ENCODE measurements at regions not wholly inside any gene's neighbourhood (a gene's known extent, or its start where the extent isn't known, plus 50 kb on each side); places are given as distances from the start of the nearest gene placed in this dataset.
"Not testable (repeated sequence)": the region's sequence is repeated elsewhere in the genome, so short reads cannot be mapped to it uniquely, and the experiment has no call there.

DNA sequence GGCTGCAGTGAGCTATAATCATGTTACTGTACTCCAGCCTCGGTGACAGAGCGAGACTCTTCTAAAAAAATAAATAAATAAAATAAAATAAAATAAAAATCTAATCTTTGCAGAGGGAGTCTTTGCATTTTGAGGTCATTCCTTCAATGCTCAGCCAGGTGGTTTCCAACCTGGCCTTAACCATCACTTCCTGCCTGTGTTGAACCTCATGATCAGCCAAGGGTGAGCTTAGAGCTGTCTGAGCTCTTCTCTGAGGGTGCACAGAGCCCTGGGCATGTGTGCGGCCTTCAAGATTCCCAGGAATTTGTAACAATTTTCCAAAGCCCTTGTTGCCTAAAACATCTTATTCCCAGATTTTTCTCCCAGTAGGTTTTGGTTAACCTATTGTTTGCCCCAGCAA lies 94.3 kb downstream of the KCNJ12 start:
- not testable (repeated sequence) for DNase-seq (ENCODE audit: low spot score)

DNA sequence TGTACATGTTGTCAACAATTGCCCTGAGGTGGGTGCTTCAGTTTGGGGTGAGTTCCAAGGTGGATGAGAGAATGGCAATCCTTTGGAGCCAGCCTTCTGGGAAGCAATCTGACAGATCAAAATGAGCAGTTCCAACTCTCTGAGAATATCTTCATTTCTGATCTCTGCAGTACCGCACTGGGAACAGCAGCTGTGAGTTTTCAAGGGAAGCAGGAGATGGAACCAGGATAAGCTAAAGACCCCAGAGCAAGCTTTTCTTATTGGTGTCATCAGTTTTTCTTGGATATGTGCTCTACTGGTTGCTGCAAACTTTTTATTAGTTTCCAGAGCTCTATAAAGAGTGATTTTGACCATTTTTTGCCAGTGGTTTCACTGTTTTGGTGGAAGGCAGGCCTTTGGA lies 94.7 kb downstream of the KCNJ12 start:
- no peak for DNase-seq (ENCODE audit: low spot score)

- DNase-seq (ENCODE audit: low spot score), result no peak
Measured at GRCh38 chr17:21474815-21475214, 98.7 kb downstream of the KCNJ12 start.

- no peak for DNase-seq (ENCODE audit: low spot score)
Measured at GRCh38 chr17:21475571-21475970, 99.4 kb downstream of the KCNJ12 start.

- DNase-seq (ENCODE audit: low spot score), result no peak
Measured at GRCh38 chr17:21476867-21477266, 100.7 kb downstream of the KCNJ12 start.

DNA sequence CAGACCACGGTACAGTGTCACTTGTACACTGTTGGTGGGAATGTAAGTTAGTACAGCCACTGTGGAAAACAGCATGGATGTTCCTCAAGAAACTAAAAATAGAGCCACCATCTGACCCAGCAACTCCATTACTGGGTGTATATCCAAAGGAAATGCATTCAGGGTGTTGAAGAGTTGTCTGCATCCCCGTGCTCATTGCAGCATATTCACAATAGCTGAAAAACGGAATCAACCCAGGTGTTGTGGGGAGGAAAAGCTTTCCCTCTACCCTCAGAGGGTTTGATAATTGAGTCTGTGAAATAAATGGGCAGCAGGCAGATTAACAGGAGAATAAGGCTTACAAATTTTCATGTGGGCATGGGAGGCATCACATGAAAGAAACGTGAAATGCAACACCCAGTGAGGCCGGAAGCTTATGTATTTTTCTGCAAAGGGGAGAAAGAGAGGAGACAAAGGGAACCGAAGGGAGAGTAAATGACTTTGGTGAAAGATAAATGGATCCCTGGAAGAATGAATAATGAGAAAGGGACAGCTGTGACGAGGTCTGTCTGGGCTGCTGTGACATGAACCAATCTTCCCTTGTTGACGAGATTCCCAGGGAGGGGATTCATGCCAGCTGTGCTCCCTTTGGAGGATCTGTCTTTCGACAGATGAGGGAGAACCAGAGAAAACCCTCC lies 106.2 kb downstream of the KCNJ12 start:
- DNase-seq (ENCODE audit: low spot score), result no peak

DNA sequence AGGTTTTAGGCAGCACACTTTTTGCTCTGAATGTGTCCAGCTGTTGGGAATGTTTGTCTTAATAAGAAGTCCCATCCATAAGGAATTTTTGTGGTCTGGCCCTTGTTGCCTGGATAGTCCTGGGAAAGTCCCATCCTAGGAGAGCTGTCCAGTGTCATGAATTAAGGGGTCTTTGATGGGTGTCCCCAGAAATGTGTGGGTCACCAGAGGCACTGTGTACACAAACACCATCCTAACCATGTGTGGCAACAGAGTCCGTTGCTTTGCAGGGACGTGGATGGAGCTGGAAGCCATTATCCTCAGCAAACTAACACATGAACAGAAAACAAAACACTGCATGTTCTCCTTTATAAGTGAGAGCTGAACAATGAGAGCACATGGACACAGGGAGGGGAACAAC lies 111.9 kb downstream of the KCNJ12 start:
- not testable (repeated sequence) for DNase-seq (ENCODE audit: low spot score)

- DNase-seq (ENCODE audit: low spot score), result no peak
Measured at GRCh38 chr17:21493993-21494392, 117.8 kb downstream of the KCNJ12 start.

- no peak for DNase-seq (ENCODE audit: low spot score)
Measured at GRCh38 chr17:21495281-21495680, 119.1 kb downstream of the KCNJ12 start.

DNA sequence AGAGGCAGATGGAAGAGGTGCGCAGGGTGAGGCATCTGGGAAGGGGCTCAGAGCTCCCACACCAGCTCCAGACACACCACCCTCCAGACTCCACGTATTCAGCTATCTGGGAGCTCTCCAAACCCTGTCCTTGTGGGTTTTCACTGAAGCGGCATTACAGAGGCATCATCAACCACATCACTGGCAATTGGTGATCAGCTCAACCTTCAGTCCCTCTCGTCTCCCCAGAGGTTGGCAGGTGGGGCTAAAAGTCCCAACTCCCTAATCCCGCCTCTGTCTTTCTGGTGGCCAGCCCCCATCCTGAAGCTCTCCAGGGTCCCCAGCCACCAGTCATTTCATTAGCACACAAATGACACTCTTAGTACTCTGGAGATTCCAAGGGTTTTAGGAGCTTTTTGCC lies 123.9 kb downstream of the KCNJ12 start:
- DNase-seq (ENCODE audit: low spot score), result no peak

GRCh38 chr17:21501927-21502700 lies 126.0 kb downstream of the KCNJ12 start:
- not testable (repeated sequence) for DNase-seq (ENCODE audit: low spot score)

GRCh38 chr17:21505819-21506815 lies 130.0 kb downstream of the KCNJ12 start:
- no peak for DNase-seq (ENCODE audit: low spot score)

DNA sequence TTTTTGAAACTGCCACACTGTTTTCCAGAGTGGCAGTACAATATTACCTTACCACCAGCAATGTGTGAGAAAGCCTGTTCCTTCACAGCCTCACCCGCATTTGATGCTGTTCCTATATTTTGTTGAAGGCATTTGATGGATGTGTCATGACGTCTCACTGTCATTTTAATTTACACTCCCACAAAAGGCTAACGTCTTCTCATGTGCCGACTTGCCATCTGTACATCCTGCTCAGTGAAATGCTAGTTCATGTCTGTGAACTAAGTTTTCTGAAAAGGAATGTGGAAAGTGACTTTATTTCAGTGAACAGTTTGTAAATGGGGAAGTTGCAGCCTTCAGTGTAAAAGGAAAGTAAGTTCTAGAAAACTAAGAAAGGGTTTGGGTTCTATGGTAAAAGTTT lies 131.6 kb downstream of the KCNJ12 start:
- DNase-seq (ENCODE audit: low spot score), result not testable (repeated sequence)

GRCh38 chr17:21508211-21508610 lies 132.1 kb downstream of the KCNJ12 start:
- DNase-seq (ENCODE audit: low spot score), result no peak

- not testable (repeated sequence) for DNase-seq (ENCODE audit: low spot score)
Measured at GRCh38 chr17:21509356-21509755, 133.2 kb downstream of the KCNJ12 start.

GRCh38 chr17:21510686-21511362 lies 134.7 kb downstream of the KCNJ12 start:
- DNase-seq (ENCODE audit: low spot score), result no peak

DNA sequence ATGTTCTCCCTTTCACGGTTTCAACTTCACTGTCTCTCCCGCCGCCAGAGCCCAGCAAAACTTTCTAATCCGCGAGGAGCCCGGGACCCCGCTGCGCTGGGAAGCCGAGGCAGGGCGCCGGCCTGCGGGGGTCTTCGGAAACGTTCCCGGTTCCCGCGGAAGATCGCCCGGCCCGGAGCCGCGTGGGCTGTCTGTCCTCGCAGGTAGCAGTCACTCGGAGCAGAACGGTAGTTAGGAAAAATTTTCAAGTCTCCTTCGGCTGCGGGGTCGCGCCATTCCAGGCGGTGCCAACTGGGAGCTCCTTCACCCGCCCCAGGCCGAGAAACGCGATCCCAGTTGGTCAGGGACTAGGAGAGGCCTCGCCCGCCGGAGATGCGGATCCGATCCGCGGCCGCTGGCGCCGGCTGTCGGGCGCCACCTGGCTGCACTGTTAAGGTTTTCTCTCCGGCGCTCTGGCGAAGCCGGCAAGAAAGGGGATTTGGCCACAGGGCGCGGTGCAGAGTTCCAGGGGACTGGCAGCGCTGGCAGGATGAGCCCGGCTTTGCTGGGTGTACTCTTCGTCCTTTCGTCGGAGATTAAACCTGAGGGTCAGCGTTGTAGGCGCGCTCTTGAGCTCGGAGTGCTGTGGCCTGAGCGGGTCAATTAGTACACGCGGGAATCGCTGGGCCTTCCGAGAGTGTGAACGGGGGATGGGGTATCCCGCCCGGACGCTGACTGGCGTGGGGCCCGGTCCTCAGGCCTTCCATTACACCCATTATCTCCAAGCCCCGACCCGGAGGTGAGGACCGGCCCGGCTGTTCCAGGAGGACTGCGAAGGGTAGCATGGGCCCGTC lies 135.4 kb downstream of the KCNJ12 start:
- DNase-seq (ENCODE audit: low spot score), result peak; percentile 59

DNA sequence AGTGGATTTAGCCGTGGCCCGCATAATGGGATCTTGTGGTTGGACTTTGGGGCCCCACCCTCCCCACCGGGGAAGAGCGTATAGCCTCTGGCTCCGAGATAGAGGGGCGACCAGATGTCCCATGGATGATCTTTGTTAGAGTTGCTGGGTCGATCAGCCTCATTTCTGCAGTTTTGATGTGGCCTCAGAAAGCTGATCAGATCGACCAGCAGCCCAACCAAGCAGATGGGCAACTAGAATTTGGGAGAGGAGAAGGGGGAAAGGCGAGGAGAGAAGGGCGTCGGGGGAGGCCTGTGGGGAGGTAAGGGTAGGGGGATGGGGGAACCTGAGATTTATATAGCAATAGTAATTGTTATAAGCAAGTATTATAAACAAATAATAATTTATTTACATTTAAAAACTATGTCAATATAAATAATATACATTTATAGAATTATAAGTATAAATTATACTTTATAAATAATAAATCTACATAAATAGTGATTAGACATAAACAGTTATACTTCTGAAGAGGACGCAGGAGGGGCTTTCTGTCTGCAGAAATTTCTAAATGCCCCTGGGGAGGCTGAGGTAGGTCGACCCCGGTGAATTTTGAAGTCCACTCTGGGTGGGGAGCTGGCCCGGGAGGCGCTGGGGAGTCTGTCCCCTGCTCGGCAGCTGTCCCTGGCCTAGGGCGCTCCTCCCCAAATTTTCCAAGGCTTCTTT lies 136.3 kb downstream of the KCNJ12 start:
- no peak for DNase-seq (ENCODE audit: low spot score)

DNA sequence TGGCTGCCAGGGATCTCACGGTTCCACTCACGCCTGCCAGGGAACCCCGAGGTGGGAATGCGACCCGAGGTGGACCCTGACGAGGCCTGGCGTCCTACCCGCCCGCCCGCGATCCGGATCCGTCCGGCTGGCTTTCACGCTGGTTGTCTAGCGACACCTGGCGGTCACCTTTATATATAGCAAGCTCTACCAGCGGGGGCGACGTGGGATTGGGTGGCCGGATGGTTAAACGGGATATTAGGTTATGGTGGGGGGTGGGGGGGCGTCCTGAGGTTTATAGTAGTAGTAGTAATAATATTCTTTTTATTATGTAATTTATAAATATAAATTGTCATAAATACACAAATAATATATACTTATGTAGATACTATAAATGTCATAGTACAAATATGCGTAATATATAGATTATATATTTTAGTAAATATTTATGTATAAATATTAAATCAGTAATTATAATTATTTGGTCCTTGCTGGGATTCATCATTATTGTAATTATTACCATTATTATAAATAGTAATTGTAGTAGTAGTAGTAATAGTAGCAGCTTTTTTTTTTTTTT lies 136.9 kb downstream of the KCNJ12 start:
- DNase-seq (ENCODE audit: low spot score), result peak; percentile 90

- not testable (repeated sequence) for DNase-seq (ENCODE audit: low spot score)
Measured at GRCh38 chr17:21514567-21514966, 138.4 kb downstream of the KCNJ12 start.

All from germinal center (tissue), 1 donor.